NCI-H1417 treated with DMSO at 0.1 percent for 48 hours (cell line): ENCODE measurements at regions not wholly inside any gene's neighbourhood (a gene's known extent, or its start where the extent isn't known, plus 50 kb on each side); places are given as distances from the start of the nearest gene placed in this dataset.

Experiments
- DNase-seq: peaks from one replicate; lab custom pipeline; 2025; lab: John Stamatoyannopoulos, UW

GRCh38 chr4:136540747-136541146, 991.5 kb downstream of the PCDH18 start:
- DNase-seq: no peak

- no peak for DNase-seq
Measured at GRCh38 chr4:136528131-136528530, 1004.2 kb downstream of the PCDH18 start.

GRCh38 chr4:136526517-136526916, 1005.8 kb downstream of the PCDH18 start:
- DNase-seq: no peak

DNA sequence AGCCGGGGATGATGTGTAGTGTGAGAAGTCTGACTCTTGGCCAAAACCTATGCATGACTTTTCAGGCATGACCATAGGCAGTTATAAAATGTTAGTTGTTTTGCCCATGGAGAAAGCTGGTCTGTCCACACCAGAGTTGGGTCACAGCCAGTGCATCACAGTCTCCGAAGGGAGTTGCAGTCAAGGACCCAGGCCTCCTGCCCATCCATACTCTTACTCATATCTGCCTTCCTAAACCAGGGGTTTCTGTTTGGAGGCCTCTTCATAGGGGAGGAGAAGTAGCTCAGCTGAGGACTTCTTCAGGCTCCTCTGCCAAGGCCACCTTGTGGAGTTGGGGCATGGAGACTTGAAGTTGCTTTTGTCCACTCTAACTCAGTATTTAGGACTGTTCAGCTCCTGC, 1008.3 kb downstream of the PCDH18 start:
- DNase-seq: no peak

DNA sequence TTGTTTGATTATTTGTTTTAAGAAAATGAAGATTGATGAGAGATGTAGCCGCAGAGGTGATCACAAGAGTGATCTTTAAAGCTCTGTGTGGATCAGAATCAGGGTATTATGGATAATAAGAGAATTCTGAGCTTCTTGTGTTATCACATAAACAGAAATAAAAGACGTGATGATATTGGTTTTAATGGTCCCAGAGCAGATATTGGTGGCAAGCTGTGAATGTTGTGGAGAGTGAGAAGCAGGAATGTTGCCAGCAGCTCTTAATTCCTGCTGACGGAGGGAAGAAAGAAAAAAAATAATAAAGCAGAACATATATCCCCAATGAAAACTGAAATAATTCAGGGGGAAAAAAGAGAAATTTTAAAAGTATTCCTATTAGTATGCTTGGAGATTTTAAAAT, 1015.9 kb downstream of the PCDH18 start:
- no peak for DNase-seq

- peak; percentile 42 for DNase-seq
Measured at GRCh38 chr4:136505020-136505419, 1027.3 kb downstream of the PCDH18 start.

DNA sequence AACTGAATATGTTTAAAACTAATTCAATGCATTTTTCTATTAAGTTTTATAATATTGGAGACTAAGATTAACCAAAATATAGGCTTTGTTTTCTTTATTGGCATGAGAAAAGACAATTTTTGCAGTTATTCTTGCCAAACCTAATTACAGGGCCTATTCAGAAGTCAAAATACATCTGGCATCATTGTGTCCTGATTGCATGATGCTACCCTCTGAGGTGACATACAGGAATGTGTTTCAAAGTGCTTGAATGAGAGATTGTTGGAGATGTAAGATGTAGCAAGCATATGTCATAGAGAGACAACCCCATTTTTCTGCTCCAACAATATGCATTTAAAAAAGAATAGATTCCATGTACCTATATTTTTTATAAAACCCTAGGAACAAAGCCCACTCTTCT, 1036.4 kb downstream of the PCDH18 start:
- no peak for DNase-seq

DNA sequence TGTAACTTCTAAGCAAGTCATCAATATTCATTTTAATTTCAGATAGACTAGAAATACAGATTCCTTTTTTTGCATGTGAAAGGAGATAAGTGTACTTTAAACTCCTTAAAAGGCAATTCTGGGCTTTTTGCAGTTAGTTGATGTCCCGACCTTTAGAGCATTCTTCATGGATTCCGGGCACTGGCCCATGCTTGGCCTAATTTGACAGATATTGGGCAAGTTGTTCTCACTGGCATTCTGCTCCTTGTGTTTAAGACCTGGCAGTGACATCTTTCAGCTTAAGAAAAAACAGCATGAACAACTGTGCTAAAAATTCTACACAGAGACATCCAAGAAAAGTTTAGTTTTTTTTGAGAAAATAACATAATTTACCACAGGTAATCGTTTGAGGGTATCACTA, 1037.2 kb downstream of the PCDH18 start:
- no peak for DNase-seq

- no peak for DNase-seq
Measured at GRCh38 chr4:136489101-136489500, 1043.2 kb downstream of the PCDH18 start.

DNA sequence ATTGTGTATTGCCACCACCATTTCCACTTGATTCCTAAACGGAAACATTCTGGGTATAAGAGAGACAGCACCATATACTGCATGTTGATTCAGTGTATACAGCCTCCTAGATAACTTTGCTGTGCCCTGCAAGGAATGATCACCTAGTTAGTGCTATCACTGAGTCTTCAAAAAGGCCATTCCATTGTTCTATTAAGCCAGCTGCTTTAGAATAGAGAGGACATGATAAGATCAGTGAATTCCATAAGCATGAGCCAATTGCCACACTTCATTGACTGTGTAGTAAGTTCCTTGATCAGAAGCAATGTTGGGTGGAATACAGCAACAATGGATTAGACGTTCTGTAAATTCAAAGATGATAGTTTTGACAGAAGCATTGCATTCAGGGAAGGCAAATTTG, 1047.3 kb downstream of the PCDH18 start:
- no peak for DNase-seq

- no peak for DNase-seq
Measured at GRCh38 chr4:136476753-136477152, 1055.5 kb downstream of the PCDH18 start.

GRCh38 chr4:136471051-136471450, 1061.2 kb downstream of the PCDH18 start:
- DNase-seq: no peak

DNA sequence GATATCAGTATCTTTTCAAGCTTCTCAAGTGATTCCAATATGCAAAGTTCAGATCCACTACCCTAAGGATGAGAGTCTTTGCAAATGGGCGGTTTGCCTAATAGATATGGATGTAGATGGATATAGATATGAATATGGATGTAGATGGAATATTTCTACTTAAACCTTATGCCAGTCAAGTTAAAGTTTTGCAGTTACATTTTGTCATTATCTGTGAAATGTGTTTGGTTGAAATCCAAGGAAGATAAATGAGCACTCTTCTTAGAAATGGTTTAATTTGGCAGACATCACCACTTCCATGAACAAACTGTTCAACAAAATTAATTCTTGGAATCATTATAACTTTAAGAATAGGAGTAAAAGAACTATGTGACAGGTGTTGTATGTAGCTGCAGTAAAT, 1066.6 kb downstream of the PCDH18 start:
- no peak for DNase-seq

DNA sequence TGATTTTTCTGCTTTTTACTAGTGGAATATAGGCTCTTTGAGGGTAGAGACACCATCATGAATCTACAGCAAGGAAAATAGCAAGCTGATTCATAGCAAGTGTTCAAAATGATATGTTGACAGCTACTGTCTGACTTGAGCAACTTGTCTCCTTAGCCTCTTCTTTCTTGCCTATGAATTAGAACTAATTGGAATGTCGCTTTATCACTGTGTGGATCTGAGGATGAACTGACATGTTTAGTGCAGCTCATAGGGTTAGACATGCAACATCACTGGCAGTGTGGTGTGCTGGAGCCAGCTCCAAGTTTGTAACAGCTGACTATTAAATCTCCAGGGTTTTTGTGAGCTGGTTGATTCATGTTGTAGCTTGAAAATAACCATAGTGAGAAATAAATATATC, 1068.4 kb downstream of the PCDH18 start:
- DNase-seq: no peak

- DNase-seq: no peak
Measured at GRCh38 chr4:136461533-136461932, 1070.8 kb downstream of the PCDH18 start.

GRCh38 chr4:136458326-136458725, 1074.0 kb downstream of the PCDH18 start:
- no peak for DNase-seq

DNA sequence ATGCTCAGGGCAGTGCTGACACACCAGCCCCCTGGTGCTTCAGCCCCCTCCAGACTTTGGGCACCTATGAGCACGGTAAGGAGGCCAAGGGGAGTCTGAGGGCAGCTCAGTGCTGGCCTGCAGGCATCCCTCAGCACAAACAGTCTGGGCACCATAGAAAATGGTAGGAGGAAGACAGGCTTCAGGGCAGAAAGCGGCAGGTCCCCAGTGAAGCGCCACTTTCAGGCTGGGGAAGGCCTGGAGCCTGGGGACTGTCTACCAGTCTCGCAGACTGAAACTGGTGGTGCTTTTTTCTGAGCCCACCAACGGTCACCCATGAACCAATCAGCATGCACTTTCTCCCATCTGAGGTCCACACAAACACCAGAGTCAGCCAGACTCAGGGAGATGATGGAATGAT, 1074.7 kb downstream of the PCDH18 start:
- DNase-seq: no peak

DNA sequence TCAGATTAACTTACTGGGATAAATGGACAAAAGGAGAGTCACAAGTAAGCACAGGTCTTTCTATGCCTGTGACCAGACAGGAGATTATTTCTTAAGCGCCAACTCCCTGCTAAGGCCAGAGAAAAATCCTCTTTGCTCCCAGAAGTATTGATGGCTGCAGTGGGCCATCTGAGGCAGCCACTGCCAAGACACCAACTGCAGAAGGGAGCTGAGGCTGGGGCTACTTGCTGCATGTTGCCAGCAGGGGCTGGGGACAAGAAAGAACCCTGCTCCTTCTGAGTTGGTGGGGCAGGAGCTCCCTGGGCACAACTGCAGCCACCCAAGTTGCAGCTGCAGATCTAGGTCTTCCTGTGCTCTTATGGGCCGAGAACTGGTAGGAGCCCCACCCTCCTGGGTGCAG, 1075.3 kb downstream of the PCDH18 start:
- no peak for DNase-seq

DNA sequence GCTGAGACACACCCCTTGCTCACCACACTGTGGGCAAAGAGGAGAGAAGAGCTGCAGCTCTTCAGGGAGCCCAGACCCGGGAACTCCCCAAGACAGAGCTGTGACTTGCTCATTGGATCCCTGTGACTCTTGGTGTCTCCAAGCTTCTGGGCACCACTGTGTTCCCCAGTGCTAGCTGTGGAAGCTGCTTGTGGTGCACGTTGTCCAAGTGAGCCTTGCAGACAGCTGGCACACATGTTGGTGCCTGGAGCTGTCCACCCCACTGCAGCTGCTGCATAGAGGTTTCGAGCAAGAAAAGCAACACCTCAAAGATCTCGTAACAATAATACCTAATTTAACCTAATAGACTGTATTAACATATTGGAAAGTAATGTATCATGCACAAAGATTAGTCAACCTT, 1089.3 kb downstream of the PCDH18 start:
- no peak for DNase-seq

DNA sequence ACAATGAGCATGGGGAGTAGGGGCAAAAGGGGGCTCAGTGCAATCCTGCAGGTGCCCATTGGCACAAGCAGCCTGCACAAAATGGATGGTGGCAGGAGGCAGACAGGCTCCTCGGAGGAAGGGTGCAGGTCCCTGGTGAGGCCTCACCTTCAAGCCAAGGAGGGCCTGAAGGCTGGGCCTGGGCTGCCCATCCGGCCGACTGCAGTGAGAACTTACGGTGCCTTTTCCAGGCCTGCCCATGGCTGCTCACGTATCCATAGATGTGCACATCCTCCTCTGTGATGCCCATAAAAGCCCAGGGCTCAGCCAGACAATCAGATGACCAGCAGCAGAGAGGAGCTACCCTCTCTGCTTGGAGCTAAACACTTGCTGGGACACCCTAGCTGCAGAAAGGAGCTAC, 1089.8 kb downstream of the PCDH18 start:
- DNase-seq: no peak

DNA sequence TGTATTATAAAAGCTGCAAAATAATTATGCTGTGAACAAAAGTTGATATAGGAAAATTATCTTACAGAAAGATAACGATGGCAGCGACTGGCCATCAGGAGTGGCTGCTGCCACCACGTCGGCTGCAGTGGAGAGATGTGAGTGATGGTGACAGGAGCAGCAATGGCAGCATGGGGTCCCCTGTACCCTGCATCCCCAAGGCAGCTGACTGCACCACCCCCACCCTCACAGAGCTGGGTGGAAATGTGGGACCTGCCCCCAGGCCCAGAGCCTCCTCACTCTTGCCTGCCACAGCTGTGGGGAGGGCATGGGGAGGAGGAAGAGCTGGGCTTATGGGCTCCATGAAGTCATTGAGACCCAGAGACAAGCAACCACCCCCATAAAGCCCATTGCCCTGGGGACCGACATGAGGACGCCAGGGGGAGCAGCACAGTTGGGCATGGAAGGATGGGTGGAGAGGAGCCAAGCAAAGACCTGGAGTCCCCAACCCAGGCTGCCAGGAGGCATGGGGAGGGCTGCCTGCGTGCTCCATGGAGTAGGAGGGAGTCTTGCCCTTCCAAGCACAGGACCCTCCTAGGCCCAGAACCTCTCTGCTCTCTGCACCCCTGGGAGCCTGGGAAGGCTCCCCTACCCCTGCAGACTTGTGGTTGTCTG, 1090.5 kb downstream of the PCDH18 start:
- DNase-seq: no peak

DNA sequence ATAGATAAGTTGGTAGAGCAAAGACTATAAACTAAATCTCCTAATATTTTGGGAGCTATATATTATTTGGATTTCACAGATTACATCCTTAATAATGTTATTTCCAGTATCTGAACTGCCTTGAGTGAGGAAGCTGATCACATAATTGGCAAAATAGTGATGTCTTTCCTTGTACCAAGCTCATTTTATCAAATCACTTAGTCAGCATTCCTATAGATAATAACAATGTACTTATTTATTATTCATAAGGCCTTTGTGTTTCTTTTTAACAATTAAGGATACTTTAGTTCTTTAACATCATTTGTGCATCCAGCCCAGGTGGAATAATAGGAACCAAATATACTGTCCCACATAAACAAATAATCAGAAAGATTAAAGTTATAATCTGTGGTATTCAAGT, 1093.6 kb downstream of the PCDH18 start:
- no peak for DNase-seq

DNA sequence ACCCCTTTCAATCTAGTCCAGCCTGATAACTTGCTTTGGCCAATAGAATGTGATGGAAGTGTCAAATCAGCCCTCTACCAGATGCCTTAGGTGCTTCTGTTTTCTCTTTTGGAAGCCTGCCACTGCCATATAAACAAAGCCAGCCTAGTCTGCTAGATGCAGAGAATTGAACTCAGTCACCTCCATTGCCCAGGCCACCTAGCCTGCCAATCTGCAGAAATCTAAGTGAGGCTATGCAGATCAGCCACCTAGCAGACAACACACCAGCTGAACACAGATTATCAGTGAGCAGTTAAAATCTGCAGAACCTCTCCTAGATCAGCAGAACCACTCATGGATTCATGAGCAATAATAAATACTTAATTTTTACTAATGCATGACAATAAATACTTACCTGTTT, 1108.2 kb downstream of the PCDH18 start:
- no peak for DNase-seq

DNA sequence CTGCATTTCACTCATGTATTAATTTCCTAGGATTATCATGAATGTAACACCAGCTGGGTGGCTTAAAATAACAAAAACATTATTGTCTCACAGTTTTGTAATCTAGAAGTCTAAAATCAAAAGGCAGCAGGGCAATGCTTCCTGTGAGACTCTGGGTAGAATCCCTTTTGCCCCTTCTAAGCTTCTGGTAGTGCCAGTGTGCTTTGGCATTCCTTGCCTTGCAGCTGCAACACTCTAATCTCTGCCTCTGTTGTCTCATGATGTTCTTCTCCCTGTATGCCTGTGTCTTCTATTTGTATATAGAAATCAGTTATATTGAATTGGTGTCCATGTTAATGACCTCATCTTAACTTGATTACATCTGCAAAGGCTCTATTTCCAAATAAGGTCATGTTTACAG, 1117.3 kb downstream of the PCDH18 start:
- DNase-seq: no peak

DNA sequence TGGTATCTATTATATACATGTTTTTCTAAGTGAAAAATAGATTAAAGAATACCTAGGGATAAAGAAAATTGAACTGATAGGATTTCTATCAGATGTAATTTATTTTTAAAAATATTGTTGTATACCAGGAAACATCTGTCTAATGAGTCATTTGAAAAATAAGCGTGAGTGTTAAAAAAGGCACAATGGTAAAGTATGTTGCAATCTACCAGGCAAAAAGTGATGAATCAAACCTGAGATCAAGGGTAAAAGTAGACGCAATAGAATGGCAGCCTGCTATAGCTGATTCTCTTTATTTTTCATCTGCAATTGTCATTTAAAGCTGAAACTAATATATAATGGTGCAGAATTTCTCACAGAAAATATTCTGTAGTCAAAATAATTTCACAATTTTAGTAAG, 1119.6 kb downstream of the PCDH18 start:
- DNase-seq: no peak
